Activated B cell treated with CpG ODN at 0.5 μM for 24 hours (primary cell): ENCODE measurements at regions not wholly inside any gene's neighbourhood (a gene's known extent, or its start where the extent isn't known, plus 50 kb on each side); places are given as distances from the start of the nearest gene placed in this dataset.

Experiments used
- ATAC-seq: fragments of 200-7000 bp; cut with Tn5 transposase; one replicate; pipeline ENCODE4 v1.10.0; 2021; ENCODE audit warnings: low read depth, mild to moderate bottlenecking, moderate library complexity
- CTCF ChIA-PET: fragments of 350-600 bp; sonication (Branson Sonifier 250); formaldehyde crosslinking; loops from one replicate; lab custom pipeline; 2021; ENCODE audit warnings: antibody characterized with exemption; lab: Charles Lee
- POLR2A ChIA-PET: fragments of 350-600 bp; sonication (Branson Sonifier 250); formaldehyde crosslinking; loops from one replicate; lab custom pipeline; 2021; ENCODE audit warnings: antibody characterized with exemption; lab: Charles Lee
- DNase-seq: peaks from one replicate; pipeline ENCODE4 v3.0.0; 2022
- H3K27ac Mint-ChIP-seq: one replicate; pipeline ENCODE4 v1.8.0; 2020; ENCODE audit warnings: mixed read lengths
- H3K27me3 Mint-ChIP-seq: one replicate; pipeline ENCODE4 v1.8.0; 2021; ENCODE audit warnings: mixed read lengths
- H3K36me3 Mint-ChIP-seq: one replicate; pipeline ENCODE4 v1.8.0; 2021; ENCODE audit warnings: low read depth, mixed read lengths
- H3K4me1 Mint-ChIP-seq: one replicate; pipeline ENCODE4 v1.8.0; 2021; ENCODE audit warnings: mixed read lengths
- H3K4me3 Mint-ChIP-seq: one replicate; pipeline ENCODE4 v1.8.0; 2020; ENCODE audit warnings: mild to moderate bottlenecking, mixed read lengths
- H3K9me3 Mint-ChIP-seq: one replicate; pipeline ENCODE4 v1.8.0; 2020; ENCODE audit warnings: mixed read lengths
- CTCF ChIP-seq: fragments of 200-600 bp; IDR thresholded peaks from one replicate; pipeline ENCODE4 v1.8.0; 2022; ENCODE audit warnings: antibody characterized with exemption, mild to moderate bottlenecking
- intact Hi-C: fragments of 100-400 bp; cut with micrococcal nuclease; formaldehyde crosslinking; loops from one replicate; pipeline ENCODE4 v1.15.1; 2024

GRCh38 chr10:130243015-130243414 is 106.8 kb downstream of the GLRX3 start:
- Mint-ChIP-seq H3K4me3 (no peak overlapping the region), H3K36me3 (no peaks in the 10 kb centered on the region), H3K27me3 (peaks cover 16% of the 10 kb centered on the region), H3K4me1 (no peaks in the 10 kb centered on the region), H3K9me3 (peaks cover 6% of the 10 kb centered on the region), H3K27ac (no peak overlapping the region)
- CTCF ChIA-PET = no interaction called here
- intact Hi-C loops = no loop called here
- ATAC-seq (no peak), DNase-seq (no peak)
- POLR2A ChIA-PET = no interaction called here
- TF ChIP-seq CTCF = no peak

GRCh38 chr10:130244031-130244927 is 108.1 kb downstream of the GLRX3 start:
- no peak for TF ChIP-seq CTCF
- H3K4me1 Mint-ChIP-seq = no peaks in the 10 kb centered on the region
- ChIA-PET POLR2A (no interaction called here), CTCF (no interaction called here)
- DNase-seq (no peak), ATAC-seq (no peak)
- intact Hi-C loops = no loop called here
- H3K4me3 Mint-ChIP-seq = no peak overlapping the region
- H3K36me3 Mint-ChIP-seq = no peaks in the 10 kb centered on the region
- H3K27ac Mint-ChIP-seq = no peak overlapping the region
- peaks cover 6% of the 10 kb centered on the region for H3K9me3 Mint-ChIP-seq
- H3K27me3 Mint-ChIP-seq = peaks cover 16% of the 10 kb centered on the region

GRCh38 chr10:130244928-130245495 is 108.8 kb downstream of the GLRX3 start:
- DNase-seq = no peak
- intact Hi-C loops = no loop called here
- H3K27me3 Mint-ChIP-seq = peaks cover 16% of the 10 kb centered on the region
- ATAC-seq = no peak
- no peaks in the 10 kb centered on the region for H3K4me1 Mint-ChIP-seq
- ChIA-PET CTCF (no interaction called here), POLR2A (no interaction called here)
- no peaks in the 10 kb centered on the region for H3K36me3 Mint-ChIP-seq
- no peak overlapping the region for H3K4me3 Mint-ChIP-seq
- peaks cover 6% of the 10 kb centered on the region for H3K9me3 Mint-ChIP-seq
- H3K27ac Mint-ChIP-seq = no peak overlapping the region
- TF ChIP-seq CTCF = no peak

GRCh38 chr10:130246113-130246512 is 109.9 kb downstream of the GLRX3 start:
- H3K36me3 Mint-ChIP-seq = no peaks in the 10 kb centered on the region
- intact Hi-C loops = no loop called here
- H3K4me3 Mint-ChIP-seq = no peak overlapping the region
- no peak for ATAC-seq
- no peak overlapping the region for H3K27ac Mint-ChIP-seq
- ChIA-PET POLR2A (no interaction called here), CTCF (no interaction called here)
- peaks cover 13% of the 10 kb centered on the region for H3K27me3 Mint-ChIP-seq
- no peak for TF ChIP-seq CTCF
- H3K4me1 Mint-ChIP-seq = no peaks in the 10 kb centered on the region
- H3K9me3 Mint-ChIP-seq = peaks cover 3% of the 10 kb centered on the region
- no peak for DNase-seq

GRCh38 chr10:130250127-130250526 is 113.9 kb downstream of the GLRX3 start:
- no peak overlapping the region for H3K27ac Mint-ChIP-seq
- H3K4me1 Mint-ChIP-seq = no peaks in the 10 kb centered on the region
- TF ChIP-seq CTCF = no peak
- CTCF ChIA-PET = no interaction called here
- H3K9me3 Mint-ChIP-seq = no peaks in the 10 kb centered on the region
- H3K4me3 Mint-ChIP-seq = no peak overlapping the region
- DNase-seq (no peak), ATAC-seq (no peak)
- H3K27me3 Mint-ChIP-seq = peaks cover 3% of the 10 kb centered on the region
- no peaks in the 10 kb centered on the region for H3K36me3 Mint-ChIP-seq
- POLR2A ChIA-PET = no interaction called here
- intact Hi-C loops = no loop called here
